ENCODE measurements at regions not wholly inside any gene's neighbourhood (a gene's known extent, or its start where the extent isn't known, plus 50 kb on each side); places are given as distances from the start of the nearest gene placed in this dataset.
A peak's percentile ranks its signal among the peaks of the same experiment; 100 is the strongest.
"Not testable (repeated sequence)": the region's sequence is repeated elsewhere in the genome, so short reads cannot be mapped to it uniquely, and the experiment has no call there.

GRCh38 chr6:135624402-135625295 is 127.1 kb upstream of the AHI1 start:
- no peak overlapping the region for H3K4me3 ChIP-seq (ENCODE audit: low read length)
- Mint-ChIP-seq H3K4me1 (peaks cover 29 to 39% of the 10 kb centered on the region in 2 donors), H3K36me3 (no peaks in the 10 kb centered on the region), H3K4me3 (peak overlapping the region; percentile 63), H3K9me3 (no peaks in the 10 kb centered on the region), H3K27me3 (ENCODE audit: low read depth in 2 of 2) (no peaks in the 10 kb centered on the region), H3K27ac (peak overlapping the region; percentile 79 to 86)
- no peaks in the 10 kb centered on the region for H3K9me3 ChIP-seq (ENCODE audit: control insufficient read depth, insufficient read depth, low read length)
- no peaks in the 10 kb centered on the region for H3K4me1 ChIP-seq (ENCODE audit: control insufficient read depth, insufficient read depth, low read length)
- no peak overlapping the region for H3K27ac ChIP-seq (ENCODE audit: low read length)
- 14% methylated on average over 7 of the region's 9 CpGs for WGBS (ENCODE audit: insufficient coverage)
- no peaks in the 10 kb centered on the region for H3K36me3 ChIP-seq (ENCODE audit: control insufficient read depth, insufficient read depth, low read length)
- intact Hi-C loops (cut with micrococcal nuclease) = loop anchor here (1.0 to 10.0 kb wide), 3 partner anchors 56 to 130 kb away; partner anchors contain the start of gene AHI1
- ATAC-seq = peak; percentile 62 to 79 (median 79)
- TF ChIP-seq, protein P1, sequence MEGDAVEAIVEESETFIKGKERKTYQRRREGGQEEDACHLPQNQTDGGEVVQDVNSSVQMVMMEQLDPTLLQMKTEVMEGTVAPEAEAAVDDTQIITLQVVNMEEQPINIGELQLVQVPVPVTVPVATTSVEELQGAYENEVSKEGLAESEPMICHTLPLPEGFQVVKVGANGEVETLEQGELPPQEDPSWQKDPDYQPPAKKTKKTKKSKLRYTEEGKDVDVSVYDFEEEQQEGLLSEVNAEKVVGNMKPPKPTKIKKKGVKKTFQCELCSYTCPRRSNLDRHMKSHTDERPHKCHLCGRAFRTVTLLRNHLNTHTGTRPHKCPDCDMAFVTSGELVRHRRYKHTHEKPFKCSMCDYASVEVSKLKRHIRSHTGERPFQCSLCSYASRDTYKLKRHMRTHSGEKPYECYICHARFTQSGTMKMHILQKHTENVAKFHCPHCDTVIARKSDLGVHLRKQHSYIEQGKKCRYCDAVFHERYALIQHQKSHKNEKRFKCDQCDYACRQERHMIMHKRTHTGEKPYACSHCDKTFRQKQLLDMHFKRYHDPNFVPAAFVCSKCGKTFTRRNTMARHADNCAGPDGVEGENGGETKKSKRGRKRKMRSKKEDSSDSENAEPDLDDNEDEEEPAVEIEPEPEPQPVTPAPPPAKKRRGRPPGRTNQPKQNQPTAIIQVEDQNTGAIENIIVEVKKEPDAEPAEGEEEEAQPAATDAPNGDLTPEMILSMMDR (IDR thresholded peaks at IDR 0.05) = no peak
- H3K27me3 ChIP-seq (ENCODE audit: control insufficient read depth, insufficient read depth, low read length) = no peaks in the 10 kb centered on the region
- peak in 1 of 2 donors; percentile 6 for DNase-seq

DNA sequence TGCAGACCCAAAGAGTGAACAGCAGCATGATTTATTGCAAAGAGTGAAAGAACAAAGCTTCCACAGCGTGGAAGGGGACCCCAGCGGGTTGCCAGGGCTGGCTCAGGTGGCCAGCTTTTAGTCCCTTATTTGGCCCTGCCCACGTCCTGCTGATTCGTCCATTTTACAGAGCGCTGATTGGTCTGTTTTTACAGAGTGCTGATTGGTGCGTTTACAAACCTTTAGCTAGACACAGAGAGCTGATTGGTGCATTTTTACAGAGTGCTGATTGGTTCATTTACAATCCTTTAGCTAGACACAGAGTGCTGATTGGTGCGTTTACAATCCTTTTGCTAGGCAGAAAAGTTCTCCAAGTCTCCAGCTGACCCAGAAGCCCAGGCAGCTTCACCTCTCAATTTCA is 128.5 kb upstream of the AHI1 start:
- Mint-ChIP-seq H3K4me1 (peaks cover 29 to 39% of the 10 kb centered on the region in 2 donors), H3K27ac (peak overlapping the region in 1 of 2 donors; percentile 86)
- H3K4me3 ChIP-seq (ENCODE audit: low read length); H3K4me1 ChIP-seq (ENCODE audit: control insufficient read depth, insufficient read depth, low read length); H3K36me3 ChIP-seq (ENCODE audit: control insufficient read depth, insufficient read depth, low read length); H3K9me3 Mint-ChIP-seq; H3K27ac ChIP-seq (ENCODE audit: low read length); H3K27me3 ChIP-seq (ENCODE audit: control insufficient read depth, insufficient read depth, low read length); H3K4me3 Mint-ChIP-seq; H3K27me3 Mint-ChIP-seq (ENCODE audit: low read depth in 2 of 2); DNase-seq; H3K36me3 Mint-ChIP-seq; ATAC-seq; H3K9me3 ChIP-seq (ENCODE audit: control insufficient read depth, insufficient read depth, low read length): not testable (repeated sequence)
- 79% methylated on average over 7 of the region's 7 CpGs for WGBS (ENCODE audit: insufficient coverage)
- intact Hi-C loops (cut with micrococcal nuclease) = loop anchor here (10.0 kb wide), 1 partner anchor 131 kb away; the partner anchor contains the start of gene AHI1

DNA sequence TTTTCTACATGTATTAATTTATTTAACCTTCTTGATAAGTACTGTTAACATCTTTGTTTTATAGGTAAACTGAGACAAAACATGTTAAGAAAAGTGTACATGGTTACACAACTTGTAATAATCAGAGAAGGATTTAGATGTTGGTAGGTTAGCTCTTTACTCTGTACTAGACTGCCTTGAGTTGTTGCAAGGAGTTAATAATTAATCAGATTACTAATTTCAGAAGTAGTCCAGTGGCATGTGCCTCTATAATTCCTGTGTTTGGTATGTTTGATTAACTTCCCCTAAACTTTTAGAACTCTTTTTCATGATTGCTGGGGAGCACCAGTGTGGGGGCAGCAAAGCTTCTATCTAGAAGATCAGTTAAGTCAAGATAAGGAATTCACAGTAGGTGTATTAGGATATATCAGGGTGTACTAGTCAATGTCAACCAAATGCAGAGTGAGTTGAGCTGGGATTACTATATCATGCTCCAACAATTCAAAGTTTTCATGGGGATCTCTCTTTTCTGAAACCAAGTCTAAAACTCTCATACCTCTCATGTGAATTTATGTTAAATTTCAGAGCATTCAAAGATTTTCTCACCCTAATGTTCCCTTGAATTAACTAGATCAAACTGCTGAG is 129.7 kb upstream of the AHI1 start:
- Mint-ChIP-seq H3K36me3 (no peaks in the 10 kb centered on the region), H3K4me1 (peaks cover 29 to 39% of the 10 kb centered on the region in 2 donors), H3K4me3 (no peak overlapping the region), H3K27ac (peak overlapping the region in 1 of 2 donors; percentile 27), H3K9me3 (no peaks in the 10 kb centered on the region), H3K27me3 (ENCODE audit: low read depth in 2 of 2) (no peaks in the 10 kb centered on the region)
- TF ChIP-seq, protein P1 (IDR thresholded peaks at IDR 0.05) = no peak
- H3K27me3 ChIP-seq (ENCODE audit: control insufficient read depth, insufficient read depth, low read length) = no peaks in the 10 kb centered on the region
- intact Hi-C loops (cut with micrococcal nuclease) = loop anchor here (10.0 kb wide), 1 partner anchor 132 kb away; the partner anchor contains the start of gene AHI1
- H3K4me1 ChIP-seq (ENCODE audit: control insufficient read depth, insufficient read depth, low read length) = no peaks in the 10 kb centered on the region
- ATAC-seq (no peak), DNase-seq (no peak)
- no peaks in the 10 kb centered on the region for H3K9me3 ChIP-seq (ENCODE audit: control insufficient read depth, insufficient read depth, low read length)
- H3K4me3 ChIP-seq (ENCODE audit: low read length) = no peak overlapping the region
- no peaks in the 10 kb centered on the region for H3K36me3 ChIP-seq (ENCODE audit: control insufficient read depth, insufficient read depth, low read length)
- H3K27ac ChIP-seq (ENCODE audit: low read length) = no peak overlapping the region

GRCh38 chr6:135630789-135631376 is 133.3 kb upstream of the AHI1 start:
- WGBS (ENCODE audit: insufficient coverage) = 72% methylated on average over 6 of the region's 6 CpGs
- no peaks in the 10 kb centered on the region for H3K36me3 Mint-ChIP-seq
- no peaks in the 10 kb centered on the region for H3K27me3 ChIP-seq (ENCODE audit: control insufficient read depth, insufficient read depth, low read length)
- intact Hi-C loops (cut with micrococcal nuclease) = no loop called here
- H3K4me3 Mint-ChIP-seq = no peak overlapping the region
- H3K4me1 ChIP-seq (ENCODE audit: control insufficient read depth, insufficient read depth, low read length) = no peaks in the 10 kb centered on the region
- H3K4me3 ChIP-seq (ENCODE audit: low read length) = no peak overlapping the region
- peaks cover 2 to 12% of the 10 kb centered on the region in 2 donors for H3K4me1 Mint-ChIP-seq
- no peaks in the 10 kb centered on the region for H3K9me3 ChIP-seq (ENCODE audit: control insufficient read depth, insufficient read depth, low read length)
- H3K27me3 Mint-ChIP-seq (ENCODE audit: low read depth in 2 of 2) = peaks cover 6 to 8% of the 10 kb centered on the region in 2 donors
- no peak for ATAC-seq
- no peak overlapping the region for H3K27ac Mint-ChIP-seq
- no peaks in the 10 kb centered on the region for H3K36me3 ChIP-seq (ENCODE audit: control insufficient read depth, insufficient read depth, low read length)
- no peaks in the 10 kb centered on the region for H3K9me3 Mint-ChIP-seq
- no peak overlapping the region for H3K27ac ChIP-seq (ENCODE audit: low read length)
- TF ChIP-seq, protein P1 (IDR thresholded peaks at IDR 0.05) = no peak
- DNase-seq = no peak

Measured in natural killer cell (primary cell).